Karpas-422 (cell line): ENCODE measurements at regions not wholly inside any gene's neighbourhood (a gene's known extent, or its start where the extent isn't known, plus 50 kb on each side); places are given as distances from the start of the nearest gene placed in this dataset.

Source experiments
- DNase-seq: peaks from one replicate; pipeline ENCODE4 v3.0.0-alpha.2; 2015
- H2AFZ ChIP-seq: fragments of 200-600 bp; sonication (generic); 2 replicates; pipeline ENCODE4 v1.6.1; 2014; ENCODE audit warnings: antibody characterized with exemption, low read length, mixed read lengths
- H3K27ac ChIP-seq: fragments of 200-600 bp; sonication (generic); 2 replicates; pipeline ENCODE4 v1.5.1; 2014; ENCODE audit warnings: mild to moderate bottlenecking, low read length, moderate library complexity
- H3K27me3 ChIP-seq: fragments of 200-600 bp; sonication (generic); 2 replicates; pipeline ENCODE4 v1.6.1; 2014; ENCODE audit warnings: low read length, mixed read lengths
- H3K36me3 ChIP-seq: fragments of 200-600 bp; sonication (generic); 2 replicates; pipeline ENCODE4 v1.6.1; 2014; ENCODE audit warnings: low read length, mixed read lengths; ENCODE audit not compliant: insufficient read depth
- H3K4me1 ChIP-seq: fragments of 200-600 bp; sonication (generic); 2 replicates; pipeline ENCODE4 v1.6.1; 2014; ENCODE audit warnings: mild to moderate bottlenecking, low read length, mixed read lengths
- H3K4me2 ChIP-seq: fragments of 200-600 bp; sonication (generic); 2 replicates; pipeline ENCODE4 v1.6.1; 2014; ENCODE audit warnings: low read length, low read depth, mild to moderate bottlenecking; ENCODE audit not compliant: poor library complexity, severe bottlenecking
- H3K4me3 ChIP-seq: fragments of 200-600 bp; sonication (generic); 2 replicates; pipeline ENCODE4 v1.5.1; 2014; ENCODE audit warnings: mild to moderate bottlenecking, antibody characterized with exemption, low read length, mixed read lengths
- H3K79me2 ChIP-seq: fragments of 200-600 bp; sonication (generic); 2 replicates; pipeline ENCODE4 v1.6.1; 2014; ENCODE audit warnings: mild to moderate bottlenecking, low read length, mixed read lengths
- H3K9ac ChIP-seq: fragments of 200-600 bp; sonication (generic); 2 replicates; pipeline ENCODE4 v1.6.0; 2014; ENCODE audit warnings: low read length
- H3K9me2 ChIP-seq: fragments of 200-600 bp; sonication (generic), shearing (Covaris generic); replicated peaks from 2 replicates; pipeline ENCODE4 v1.6.0; 2014; ENCODE audit warnings: mild to moderate bottlenecking, low read length, moderate library complexity; ENCODE audit not compliant: insufficient read depth
- H3K9me3 ChIP-seq: fragments of 300-700, 200-600 bp; sonication (generic); 2 replicates; pipeline ENCODE4 v1.6.1; 2014; ENCODE audit warnings: low read length, mixed read lengths
- H4K20me1 ChIP-seq: fragments of 200-600 bp; sonication (generic); 2 replicates; pipeline ENCODE4 v1.6.1; 2014; ENCODE audit warnings: mild to moderate bottlenecking, antibody characterized with exemption, low read length, low read depth; ENCODE audit not compliant: insufficient read depth

DNA sequence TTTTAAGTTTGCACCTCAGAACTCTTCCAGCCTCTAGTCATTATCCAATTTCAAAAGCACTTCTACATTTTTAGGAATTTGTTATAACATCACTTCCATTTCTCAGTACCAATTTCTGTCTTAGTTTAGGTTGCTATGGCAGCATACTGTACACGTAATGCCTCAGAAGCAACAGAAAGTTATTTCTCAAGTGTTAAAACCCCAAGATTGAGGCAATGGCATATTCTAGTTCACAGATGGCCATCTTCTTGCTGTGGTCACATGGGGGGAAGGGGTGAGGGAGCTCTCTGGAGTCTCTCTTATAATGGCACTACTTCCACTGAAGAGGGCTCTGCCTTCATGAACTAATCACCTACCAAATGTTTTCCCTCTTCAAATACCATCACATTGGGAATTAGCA lies 220.3 kb upstream of the CTSO start:
- no peaks in the 10 kb centered on the region for H3K36me3 ChIP-seq
- no peaks in the 10 kb centered on the region for H3K79me2 ChIP-seq
- H3K27ac ChIP-seq = no peak overlapping the region
- no peak overlapping the region for H2AFZ ChIP-seq
- H3K4me1 ChIP-seq = no peaks in the 10 kb centered on the region
- no peaks in the 10 kb centered on the region for H3K27me3 ChIP-seq
- no peak overlapping the region for H3K9ac ChIP-seq
- no peak overlapping the region for H3K4me3 ChIP-seq
- no peaks in the 10 kb centered on the region for H3K9me3 ChIP-seq
- no peaks in the 10 kb centered on the region for H4K20me1 ChIP-seq
- H3K4me2 ChIP-seq = no peak overlapping the region
- H3K9me2 ChIP-seq = no peaks in the 10 kb centered on the region
- DNase-seq = no peak

DNA sequence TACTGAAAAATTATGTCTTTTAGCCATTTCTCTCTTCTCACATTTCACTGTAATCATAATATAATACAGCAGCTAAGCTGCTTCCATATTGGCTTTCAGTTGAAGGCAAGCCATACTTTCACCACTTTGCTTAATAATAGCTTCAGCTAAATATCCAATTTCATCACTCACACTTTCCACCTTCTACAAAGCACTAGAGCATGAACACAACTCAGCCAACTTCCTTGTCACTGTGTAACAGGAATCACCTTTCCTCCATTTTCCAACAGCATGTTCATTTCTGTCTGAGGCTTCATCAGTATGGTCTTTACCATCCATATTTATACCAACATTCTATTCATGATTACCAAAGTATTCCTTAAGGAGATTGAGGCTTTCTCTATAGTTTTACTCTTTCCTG lies 219.8 kb upstream of the CTSO start:
- H3K79me2 ChIP-seq = no peaks in the 10 kb centered on the region
- DNase-seq = no peak
- H3K4me2 ChIP-seq = no peak overlapping the region
- no peak overlapping the region for H3K27ac ChIP-seq
- no peaks in the 10 kb centered on the region for H4K20me1 ChIP-seq
- H3K4me1 ChIP-seq = no peaks in the 10 kb centered on the region
- H3K9me2 ChIP-seq = no peaks in the 10 kb centered on the region
- no peaks in the 10 kb centered on the region for H3K36me3 ChIP-seq
- H2AFZ ChIP-seq = no peak overlapping the region
- no peak overlapping the region for H3K9ac ChIP-seq
- H3K27me3 ChIP-seq = no peaks in the 10 kb centered on the region
- no peaks in the 10 kb centered on the region for H3K9me3 ChIP-seq
- H3K4me3 ChIP-seq = no peak overlapping the region

DNA sequence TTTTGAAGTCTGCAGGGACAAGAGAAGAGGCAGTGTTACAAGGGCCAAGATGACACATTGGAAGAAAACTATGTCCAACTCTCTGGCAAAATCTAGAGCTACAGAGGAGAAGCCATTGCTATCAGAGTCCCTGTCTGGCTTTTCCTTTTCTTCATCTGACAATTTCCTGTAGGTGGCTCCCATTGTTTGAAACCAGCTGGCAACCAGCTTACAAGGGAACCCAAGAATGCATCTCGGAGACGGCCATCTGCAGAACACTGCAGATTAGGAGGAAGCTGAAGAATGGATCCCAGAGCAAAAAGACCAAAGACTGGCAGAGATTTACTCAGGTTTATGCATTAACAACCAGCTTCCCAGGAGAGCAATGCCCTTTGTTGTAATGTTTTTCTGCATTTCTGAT lies 216.2 kb upstream of the CTSO start:
- H3K4me1 ChIP-seq = no peaks in the 10 kb centered on the region
- no peaks in the 10 kb centered on the region for H4K20me1 ChIP-seq

DNA sequence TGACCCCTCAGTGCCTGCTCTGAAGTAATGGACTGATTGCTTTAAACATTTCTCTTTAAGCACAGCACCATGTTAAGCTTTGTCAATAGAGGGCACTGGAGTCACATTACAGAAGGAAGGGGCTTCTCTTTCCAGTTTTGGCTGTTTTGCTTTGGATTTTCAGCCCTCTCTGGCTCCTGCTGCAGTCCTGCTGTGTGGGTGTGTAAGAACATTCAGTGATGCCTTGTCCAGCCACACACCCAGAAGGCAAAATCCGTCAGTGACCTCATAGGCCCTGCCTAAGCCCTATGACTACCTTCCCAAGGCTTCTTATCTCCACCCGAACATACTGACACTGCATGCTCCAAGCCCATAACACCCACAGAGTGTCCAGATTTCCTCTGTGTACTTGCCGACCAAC lies 215.3 kb upstream of the CTSO start:
- Histone ChIP-seq H3K9me3 (no peaks in the 10 kb centered on the region), H3K4me1 (no peaks in the 10 kb centered on the region), H3K9ac (no peak overlapping the region), H3K27me3 (no peaks in the 10 kb centered on the region), H3K9me2 (no peaks in the 10 kb centered on the region), H3K4me3 (no peak overlapping the region), H4K20me1 (no peaks in the 10 kb centered on the region), H3K27ac (no peak overlapping the region), H3K4me2 (no peak overlapping the region), H3K36me3 (no peaks in the 10 kb centered on the region), H2AFZ (no peak overlapping the region), H3K79me2 (no peaks in the 10 kb centered on the region)
- peak; percentile 73 for DNase-seq

More for the DNA sequence above, 216.2 kb upstream of the CTSO start:
- H3K27ac ChIP-seq = no peak overlapping the region
- no peaks in the 10 kb centered on the region for H3K36me3 ChIP-seq
- no peak for DNase-seq
- H2AFZ ChIP-seq = no peak overlapping the region
- no peaks in the 10 kb centered on the region for H3K79me2 ChIP-seq
- H3K9ac ChIP-seq = no peak overlapping the region
- H3K9me3 ChIP-seq = no peaks in the 10 kb centered on the region
- no peak overlapping the region for H3K4me3 ChIP-seq
- H3K9me2 ChIP-seq = no peaks in the 10 kb centered on the region
- H3K4me2 ChIP-seq = no peak overlapping the region
- H3K27me3 ChIP-seq = no peaks in the 10 kb centered on the region

DNA sequence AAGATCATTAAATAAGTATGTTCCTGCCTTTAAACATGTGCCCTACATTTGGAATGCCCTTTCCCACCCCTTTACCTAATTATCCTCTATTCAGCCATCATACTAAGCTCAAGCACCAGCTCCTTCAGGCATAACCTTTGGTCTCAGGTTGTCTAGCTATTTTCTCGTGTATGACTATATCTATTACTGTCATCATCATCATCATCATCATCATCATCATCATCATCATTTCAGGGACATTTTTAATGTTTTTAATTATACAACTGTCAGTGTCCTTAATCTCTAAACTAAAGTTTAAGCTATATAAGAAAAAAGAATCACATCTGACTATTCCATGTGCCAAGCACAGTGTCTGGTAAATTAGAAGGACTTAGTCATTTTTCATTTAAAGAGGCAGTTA lies 214.6 kb upstream of the CTSO start:
- no peaks in the 10 kb centered on the region for H3K79me2 ChIP-seq
- no peaks in the 10 kb centered on the region for H3K9me2 ChIP-seq
- no peak overlapping the region for H3K27ac ChIP-seq
- no peaks in the 10 kb centered on the region for H3K4me1 ChIP-seq
- no peaks in the 10 kb centered on the region for H4K20me1 ChIP-seq
- no peak overlapping the region for H3K4me2 ChIP-seq
- H3K9me3 ChIP-seq = no peaks in the 10 kb centered on the region
- no peaks in the 10 kb centered on the region for H3K27me3 ChIP-seq
- H3K4me3 ChIP-seq = no peak overlapping the region
- no peaks in the 10 kb centered on the region for H3K36me3 ChIP-seq
- H3K9ac ChIP-seq = no peak overlapping the region
- H2AFZ ChIP-seq = no peak overlapping the region
- DNase-seq = no peak

DNA sequence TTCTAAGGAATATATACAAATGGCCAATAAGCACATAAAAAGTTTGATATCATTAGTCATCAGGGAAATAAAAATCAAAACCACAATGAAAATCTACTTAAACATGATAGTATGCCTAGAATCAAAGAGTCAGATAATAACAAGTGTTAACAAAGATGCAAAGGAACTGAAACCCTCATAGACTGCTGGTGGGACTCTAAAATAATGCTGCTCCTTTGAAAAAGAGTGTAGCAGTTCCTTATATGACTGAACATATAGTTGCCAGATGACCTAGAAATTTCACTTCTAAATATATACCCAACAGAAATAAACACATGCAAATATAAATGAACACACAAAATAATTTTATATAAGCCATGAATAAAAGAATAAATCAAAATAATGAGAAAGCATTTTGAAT lies 205.1 kb upstream of the CTSO start:
- no peak overlapping the region for H3K4me3 ChIP-seq
- H3K27me3 ChIP-seq = no peaks in the 10 kb centered on the region
- no peaks in the 10 kb centered on the region for H3K4me1 ChIP-seq
- no peaks in the 10 kb centered on the region for H3K9me3 ChIP-seq
- DNase-seq = no peak
- no peaks in the 10 kb centered on the region for H3K36me3 ChIP-seq
- H4K20me1 ChIP-seq = no peaks in the 10 kb centered on the region
- no peak overlapping the region for H3K27ac ChIP-seq
- no peak overlapping the region for H3K9ac ChIP-seq
- no peaks in the 10 kb centered on the region for H3K79me2 ChIP-seq
- no peak overlapping the region for H2AFZ ChIP-seq
- no peaks in the 10 kb centered on the region for H3K9me2 ChIP-seq
- no peak overlapping the region for H3K4me2 ChIP-seq

DNA sequence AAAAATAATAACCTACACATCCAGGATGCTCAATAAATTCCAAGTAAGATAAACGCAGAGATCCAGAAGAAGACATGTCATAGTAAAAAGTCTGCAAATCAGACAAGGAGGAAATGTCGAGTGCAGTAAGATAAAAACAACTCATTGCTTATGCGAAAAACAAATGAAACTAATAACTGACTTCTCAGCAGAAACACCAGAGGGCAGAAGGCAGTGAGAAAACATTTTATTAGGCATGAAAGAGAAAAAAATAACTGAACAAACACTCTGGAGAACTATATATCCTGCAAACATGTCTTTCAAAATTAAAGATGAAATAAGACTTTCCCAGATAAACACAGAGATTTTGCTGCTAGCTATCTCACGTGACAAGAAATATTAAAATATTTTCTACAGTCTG lies 201.3 kb upstream of the CTSO start:
- Histone ChIP-seq H3K9me2 (no peaks in the 10 kb centered on the region), H3K4me2 (no peak overlapping the region), H3K79me2 (no peaks in the 10 kb centered on the region), H3K4me1 (no peaks in the 10 kb centered on the region), H2AFZ (no peak overlapping the region), H3K4me3 (no peak overlapping the region), H4K20me1 (no peaks in the 10 kb centered on the region), H3K9ac (no peak overlapping the region), H3K36me3 (no peaks in the 10 kb centered on the region), H3K27ac (no peak overlapping the region), H3K27me3 (no peaks in the 10 kb centered on the region), H3K9me3 (no peaks in the 10 kb centered on the region)
- DNase-seq = no peak

DNA sequence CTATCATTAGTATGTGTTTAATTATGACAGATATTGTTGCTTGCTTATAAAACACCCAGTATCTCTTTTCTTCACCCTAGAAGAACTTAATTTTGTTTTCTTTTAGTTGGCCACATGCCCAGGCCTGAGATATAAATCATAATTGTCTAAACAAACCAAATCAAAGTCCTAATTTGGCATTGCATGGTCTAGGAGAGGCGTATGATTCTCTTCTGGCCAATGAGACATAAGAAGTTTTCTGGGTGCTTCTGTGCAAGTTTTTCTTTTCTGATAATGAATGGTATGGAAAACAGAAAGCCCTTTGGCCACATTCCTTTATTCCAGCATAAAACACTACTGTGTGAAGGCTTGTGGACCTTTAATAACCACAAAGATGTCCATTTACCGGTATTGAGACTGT lies 192.9 kb upstream of the CTSO start:
- Histone ChIP-seq H3K4me1 (no peaks in the 10 kb centered on the region), H3K27ac (no peak overlapping the region), H3K9ac (no peak overlapping the region), H3K9me2 (no peaks in the 10 kb centered on the region), H3K4me3 (no peak overlapping the region), H3K27me3 (no peaks in the 10 kb centered on the region; the same call in 1 of the 2 replicates), H4K20me1 (no peaks in the 10 kb centered on the region), H3K4me2 (no peak overlapping the region), H2AFZ (no peak overlapping the region), H3K36me3 (no peaks in the 10 kb centered on the region), H3K79me2 (no peaks in the 10 kb centered on the region), H3K9me3 (no peaks in the 10 kb centered on the region)
- no peak for DNase-seq

DNA sequence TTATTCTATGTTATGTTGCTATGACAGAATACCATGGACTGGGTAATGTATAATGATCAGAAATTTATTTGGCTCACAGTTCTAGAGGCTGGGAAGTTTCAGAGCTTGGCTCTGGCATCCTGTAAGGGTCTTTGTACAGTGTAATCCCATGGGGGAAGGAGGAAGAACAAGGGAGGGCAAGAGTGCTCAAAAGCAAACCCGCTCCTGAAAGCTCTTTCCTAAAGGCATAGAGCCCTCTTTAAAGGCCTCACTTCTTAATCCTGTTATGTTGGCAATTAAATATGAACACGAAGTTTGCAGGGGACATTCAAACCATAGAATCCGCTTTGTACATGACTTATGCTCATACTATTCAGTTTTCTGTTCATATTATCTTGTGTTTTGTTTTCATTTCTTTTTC lies 191.3 kb upstream of the CTSO start:
- Histone ChIP-seq H3K27me3 (no peaks in the 10 kb centered on the region; the same call in 1 of the 2 replicates), H4K20me1 (no peaks in the 10 kb centered on the region), H3K27ac (no peak overlapping the region), H3K4me2 (no peak overlapping the region), H3K9ac (no peak overlapping the region), H3K79me2 (no peaks in the 10 kb centered on the region), H2AFZ (no peak overlapping the region), H3K9me2 (no peaks in the 10 kb centered on the region), H3K4me3 (no peak overlapping the region), H3K4me1 (no peaks in the 10 kb centered on the region), H3K9me3 (no peaks in the 10 kb centered on the region), H3K36me3 (no peaks in the 10 kb centered on the region)
- no peak for DNase-seq
